Endothelial cell of umbilical vein (primary cell): ENCODE measurements at regions not wholly inside any gene's neighbourhood (a gene's known extent, or its start where the extent isn't known, plus 50 kb on each side); places are given as distances from the start of the nearest gene placed in this dataset.

ENCODE experiments used
- EZH2 ChIP-seq: IDR thresholded peaks from 2 replicates; pipeline ENCODE4 v1.6.1; 2012; ENCODE audit warnings: borderline replicate concordance, low read depth, mild to moderate bottlenecking, moderate library complexity, low read length, inconsistent platforms; ENCODE audit not compliant: severe bottlenecking
- FOS ChIP-seq: IDR thresholded peaks from 2 replicates; pipeline ENCODE4 v1.6.1; 2011; ENCODE audit warnings: mild to moderate bottlenecking, low read length, moderate library complexity, borderline replicate concordance; ENCODE audit not compliant: insufficient read depth
- JUN ChIP-seq: IDR thresholded peaks from 2 replicates; pipeline ENCODE4 v1.6.1; 2011; ENCODE audit warnings: borderline replicate concordance, low read depth; ENCODE audit not compliant: insufficient read length, insufficient read depth
- MYC ChIP-seq: IDR thresholded peaks from one replicate; pipeline ENCODE4 v1.6.1; 2011; ENCODE audit warnings: mild to moderate bottlenecking, low read depth, low read length
- POLR2A ChIP-seq: IDR thresholded peaks from 2 replicates; pipeline ENCODE4 v1.6.1; 2012; ENCODE audit warnings: low read depth, mild to moderate bottlenecking, control low read depth, low read length
- POLR2AphosphoS5 ChIP-seq: IDR thresholded peaks from 2 replicates; pipeline ENCODE4 v1.6.1; 2012; ENCODE audit warnings: low read depth, mild to moderate bottlenecking, control low read depth, low read length, moderate library complexity; ENCODE audit not compliant: insufficient read depth
- TF ChIP-seq, protein P1 (sequence below), 2 donors: IDR thresholded peaks; 1 replicate in 1 of 2; 2 replicates in 1 of 2; pipeline ENCODE4 v1.5.1; 2011; ENCODE audit warnings: low read length in 2 of 2, mild to moderate bottlenecking in 2 of 2, moderate library complexity in 2 of 2, control low read depth in 1 of 2, inconsistent platforms in 1 of 2, low read depth in 1 of 2; ENCODE audit not compliant: insufficient read depth in 1 of 2; ENCODE audit errors: extremely low read depth in 1 of 2
- TF ChIP-seq, protein P2 (sequence below): IDR thresholded peaks from 2 replicates; pipeline ENCODE4 v1.6.1; 2011; ENCODE audit not compliant: insufficient read depth, insufficient read length

DNA sequence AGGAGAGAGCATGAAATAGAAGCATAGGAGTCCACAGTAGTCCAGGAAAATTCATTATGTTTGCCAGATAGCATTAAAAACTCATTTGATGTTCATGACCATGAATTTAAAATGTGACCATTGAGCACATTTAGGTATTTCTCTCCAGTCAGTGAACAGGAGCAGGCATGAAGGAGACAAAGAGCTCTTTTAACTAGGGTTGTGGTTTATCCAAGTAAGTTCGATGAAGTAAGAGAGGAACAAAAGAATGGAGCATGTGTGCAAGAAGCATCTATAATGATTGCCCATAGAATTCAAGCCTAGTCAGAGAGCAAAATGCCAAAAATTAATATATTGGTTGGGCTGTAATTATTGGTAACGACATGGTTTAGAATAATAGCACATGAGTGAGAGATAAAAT lies 342.1 kb upstream of the CCDC54 start:
- no peak for TF ChIP-seq MYC
- TF ChIP-seq POLR2AphosphoS5 = no peak
- TF ChIP-seq EZH2 = no peak
- TF ChIP-seq, protein P1, sequence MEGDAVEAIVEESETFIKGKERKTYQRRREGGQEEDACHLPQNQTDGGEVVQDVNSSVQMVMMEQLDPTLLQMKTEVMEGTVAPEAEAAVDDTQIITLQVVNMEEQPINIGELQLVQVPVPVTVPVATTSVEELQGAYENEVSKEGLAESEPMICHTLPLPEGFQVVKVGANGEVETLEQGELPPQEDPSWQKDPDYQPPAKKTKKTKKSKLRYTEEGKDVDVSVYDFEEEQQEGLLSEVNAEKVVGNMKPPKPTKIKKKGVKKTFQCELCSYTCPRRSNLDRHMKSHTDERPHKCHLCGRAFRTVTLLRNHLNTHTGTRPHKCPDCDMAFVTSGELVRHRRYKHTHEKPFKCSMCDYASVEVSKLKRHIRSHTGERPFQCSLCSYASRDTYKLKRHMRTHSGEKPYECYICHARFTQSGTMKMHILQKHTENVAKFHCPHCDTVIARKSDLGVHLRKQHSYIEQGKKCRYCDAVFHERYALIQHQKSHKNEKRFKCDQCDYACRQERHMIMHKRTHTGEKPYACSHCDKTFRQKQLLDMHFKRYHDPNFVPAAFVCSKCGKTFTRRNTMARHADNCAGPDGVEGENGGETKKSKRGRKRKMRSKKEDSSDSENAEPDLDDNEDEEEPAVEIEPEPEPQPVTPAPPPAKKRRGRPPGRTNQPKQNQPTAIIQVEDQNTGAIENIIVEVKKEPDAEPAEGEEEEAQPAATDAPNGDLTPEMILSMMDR (IDR thresholded peaks at IDR 0.05; ENCODE audit: extremely low read depth in 1 of 2, insufficient read depth in 1 of 2, low read depth in 1 of 2, low read length in 2 of 2) = no peak
- no peak for TF ChIP-seq POLR2A
- no peak for TF ChIP-seq FOS
- TF ChIP-seq, protein P2, sequence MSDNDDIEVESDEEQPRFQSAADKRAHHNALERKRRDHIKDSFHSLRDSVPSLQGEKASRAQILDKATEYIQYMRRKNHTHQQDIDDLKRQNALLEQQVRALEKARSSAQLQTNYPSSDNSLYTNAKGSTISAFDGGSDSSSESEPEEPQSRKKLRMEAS = no peak
- TF ChIP-seq JUN = no peak
